ENCODE measurements at regions not wholly inside any gene's neighbourhood (a gene's known extent, or its start where the extent isn't known, plus 50 kb on each side); places are given as distances from the start of the nearest gene placed in this dataset.

- TF ChIP-seq POLR2A (IDR thresholded peaks at IDR 0.05) (no peak), CTCF (IDR thresholded peaks at IDR 0.05) (no peak)
Measured at GRCh38 chr6:164034602-164035140, 620.2 kb downstream of the QKI start.
